GM12878 (cell line): ENCODE measurements at regions not wholly inside any gene's neighbourhood (a gene's known extent, or its start where the extent isn't known, plus 50 kb on each side); places are given as distances from the start of the nearest gene placed in this dataset.

Experiments used
- ATAC-seq: fragments of 200-7000 bp; cut with Tn5 transposase; 3 replicates; pipeline ENCODE4 v1.9.1; 2020; ENCODE audit warnings: mild to moderate bottlenecking, moderate library complexity
- BruUV-seq: library from RNA; stranded (reverse); fragments of 400-500 nt; replicated peaks from 2 replicates; lab custom pipeline; 2021; lab: Mats Ljungman, UMichigan
- CTCF ChIA-PET: fragments of 300-600 bp; sonication (Branson Sonifier 250); formaldehyde crosslinking; extraction: SDS; loops from one replicate; lab custom pipeline; 2021; ENCODE audit warnings: inconsistent platforms; lab: Yijun Ruan, JAX
- POLR2A ChIA-PET: fragments of 350-600 bp; formaldehyde crosslinking; extraction: SDS; loops from one replicate; lab custom pipeline; 2021; ENCODE audit warnings: inconsistent platforms; lab: Charles Lee
- RAD21 ChIA-PET: fragments of 300-600 bp; sonication (Branson Sonifier 250); formaldehyde crosslinking; loops from one replicate; lab custom pipeline; 2023; ENCODE audit warnings: antibody characterized with exemption; ENCODE audit not compliant: unreplicated experiment; lab: Charles Lee
- SMC1A ChIA-PET: fragments of 300-600 bp; sonication (Branson Sonifier 250); formaldehyde crosslinking; loops from one replicate; lab custom pipeline; 2023; ENCODE audit not compliant: unreplicated experiment, uncharacterized antibody; lab: Charles Lee
- DNase-seq: peaks from one replicate; pipeline ENCODE4 v3.0.0-alpha.2; 2011; ENCODE audit warnings: low read depth, low spot score
- FAIRE-seq: peaks from 3 replicates; lab custom pipeline; 2011; peaks lifted over from hg19 to GRCh38; lab: Jason Lieb, UNC
- H2AFZ ChIP-seq: 2 replicates; pipeline ENCODE4 v1.6.0; 2011; ENCODE audit warnings: low read depth, low read length, control low read depth; ENCODE audit not compliant: control insufficient read depth
- H3K27ac ChIP-seq: 2 replicates; pipeline ENCODE4 v1.5.1; 2011; ENCODE audit warnings: control low read depth; ENCODE audit not compliant: control insufficient read depth, insufficient read depth
- H3K27me3 ChIP-seq, 2 experiments: replicated peaks in 1 of 2; 2 replicates each; pipeline versions ENCODE4 v1.6.0 to v1.6.1; 2011; ENCODE audit warnings: low read length in 1 of 2; ENCODE audit not compliant: control insufficient read depth in 2 of 2, insufficient read depth in 2 of 2
- H3K36me3 ChIP-seq, 2 experiments: 2 replicates each; pipeline ENCODE4 v1.5.1; 2011; ENCODE audit warnings: low read length in 1 of 2; ENCODE audit not compliant: control insufficient read depth in 2 of 2, insufficient read depth in 2 of 2
- H3K4me1 ChIP-seq: 2 replicates; pipeline ENCODE4 v1.6.1; 2011; ENCODE audit warnings: mild to moderate bottlenecking, low read length, moderate library complexity, mixed read lengths; ENCODE audit not compliant: control insufficient read depth, insufficient read depth
- H3K4me2 ChIP-seq: 2 replicates; pipeline ENCODE4 v1.6.0; 2011; ENCODE audit warnings: control low read depth; ENCODE audit not compliant: control insufficient read depth, insufficient read depth
- H3K4me3 ChIP-seq: fragments of 200-600 bp; sonication (generic); 2 replicates; pipeline ENCODE4 v1.5.1; 2016
- H3K79me2 ChIP-seq: 2 replicates; pipeline ENCODE4 v1.6.0; 2011; ENCODE audit warnings: low read length; ENCODE audit not compliant: control insufficient read depth, insufficient read depth
- H3K9ac ChIP-seq: 2 replicates; pipeline ENCODE4 v1.8.0; 2011; ENCODE audit warnings: low read length, control low read depth, mixed read lengths; ENCODE audit not compliant: control insufficient read depth, insufficient read depth
- H3K9me3 ChIP-seq: replicated peaks from 3 replicates; pipeline ENCODE4 v1.5.1; 2011; ENCODE audit warnings: mild to moderate bottlenecking, low read length; ENCODE audit not compliant: control insufficient read depth, insufficient read depth
- H4K20me1 ChIP-seq: 2 replicates; pipeline ENCODE4 v1.6.0; 2011; ENCODE audit not compliant: control insufficient read depth, insufficient read depth
- CEBPZ ChIP-seq: fragments of 150-350 bp; IDR thresholded peaks from 2 replicates; pipeline ENCODE4 v1.6.1; 2016; ENCODE audit warnings: low read depth, low read length
- CHD4 ChIP-seq: fragments of 200-600 bp; sonication (generic); IDR thresholded peaks from 2 replicates; pipeline ENCODE4 v1.6.1; 2016; ENCODE audit warnings: mild to moderate bottlenecking
- CUX1 ChIP-seq: IDR thresholded peaks from 2 replicates; pipeline ENCODE4 v1.6.1; 2012; ENCODE audit warnings: improper control_type of control experiment, low read depth, low read length; ENCODE audit not compliant: insufficient replicate concordance
- E2F4 ChIP-seq: IDR thresholded peaks from 2 replicates; pipeline ENCODE4 v1.6.1; 2012; ENCODE audit warnings: low read depth, low read length, improper control_type of control experiment
- ESRRA ChIP-seq: IDR thresholded peaks from 2 replicates; pipeline ENCODE4 v1.6.1; 2012; ENCODE audit warnings: mild to moderate bottlenecking, low read length, improper control_type of control experiment
- HDAC6 ChIP-seq: fragments of 200-600 bp; sonication (generic); IDR thresholded peaks from one replicate; pipeline ENCODE4 v1.8.0; 2017; ENCODE audit warnings: antibody characterized with exemption; ENCODE audit not compliant: unreplicated experiment
- MTA3 ChIP-seq: IDR thresholded peaks from 2 replicates; pipeline ENCODE4 v1.6.1; 2012; ENCODE audit warnings: low read length, inconsistent platforms, borderline replicate concordance
- MYC ChIP-seq: IDR thresholded peaks from 2 replicates; pipeline ENCODE4 v1.6.1; 2011; ENCODE audit warnings: mild to moderate bottlenecking, low read length, moderate library complexity, inconsistent platforms; ENCODE audit not compliant: insufficient read depth, insufficient replicate concordance, insufficient read length, severe bottlenecking
- NFYB ChIP-seq: IDR thresholded peaks from 2 replicates; pipeline ENCODE4 v1.6.1; 2011; ENCODE audit warnings: low read depth, mild to moderate bottlenecking, low read length, improper control_type of control experiment, moderate library complexity; ENCODE audit not compliant: insufficient read depth
- POLR2AphosphoS5 ChIP-seq: IDR thresholded peaks from 2 replicates; pipeline ENCODE4 v1.6.1; 2011; ENCODE audit warnings: mild to moderate bottlenecking, low read length, inconsistent platforms
- STAT1 ChIP-seq: fragments of 450-650 bp; conservative IDR thresholded peaks from 2 replicates; pipeline ENCODE4 v1.6.1; 2014; ENCODE audit warnings: antibody characterized with exemption, mild to moderate bottlenecking
- TCF12 ChIP-seq: IDR thresholded peaks from 2 replicates; pipeline ENCODE4 v1.6.1; 2011; ENCODE audit warnings: low read depth, mild to moderate bottlenecking, low read length
- TCF7 ChIP-seq: IDR thresholded peaks from 2 replicates; pipeline ENCODE4 v1.6.1; 2014; ENCODE audit warnings: antibody characterized with exemption, borderline replicate concordance
- USF1 ChIP-seq: IDR thresholded peaks from 2 replicates; pipeline ENCODE4 v1.6.1; 2011; ENCODE audit warnings: borderline replicate concordance, low read depth, mild to moderate bottlenecking, moderate library complexity, mixed read lengths, low read length; ENCODE audit not compliant: insufficient read depth; ENCODE audit errors: extremely low read length
- WGBS: methylation state at CpG from one replicate; pipeline ENCODE4 v1.1.6; 2016; ENCODE audit warnings: low lambda C conversion rate; ENCODE audit not compliant: insufficient replicate concordance, insufficient coverage; ENCODE audit errors: missing lambda C conversion rate; 5-methylcytosine and 5-hydroxymethylcytosine counted together
- in situ Hi-C: fragments of 300-500 bp; cut with MboI; formaldehyde crosslinking; loops from 9 replicates; pipeline ENCODE4 v1.14.3; 2018; ENCODE audit warnings: mixed read lengths
- intact Hi-C: fragments of 100-400 bp; cut with micrococcal nuclease; formaldehyde crosslinking; loops from one replicate; pipeline ENCODE4 v1.14.2; 2022; ENCODE audit not compliant: unreplicated experiment

GRCh38 chr14:84180336-84180735 lies 1349.6 kb upstream of the FLRT2 start:
- ATAC-seq (no peak), FAIRE-seq (no peak), DNase-seq (no peak)
- no peaks in the 10 kb centered on the region for H3K36me3 ChIP-seq
- no peaks in the 10 kb centered on the region for H4K20me1 ChIP-seq
- no peaks in the 10 kb centered on the region for H3K79me2 ChIP-seq
- no peaks in the 10 kb centered on the region for H3K4me1 ChIP-seq
- POLR2A ChIA-PET = no interaction called here
- no peak overlapping the region for H2AFZ ChIP-seq
- H3K27ac ChIP-seq = no peak overlapping the region
- H3K9ac ChIP-seq = no peak overlapping the region
- BruUV-seq = no TSS peak
- no peaks in the 10 kb centered on the region for H3K27me3 ChIP-seq
- SMC1A ChIA-PET = no interaction called here
- WGBS = 0% methylated on average over 2 of the region's 2 CpGs
- H3K4me3 ChIP-seq = no peak overlapping the region
- RAD21 ChIA-PET = no interaction called here
- in situ Hi-C loops (no loop called here), intact Hi-C loops (no loop called here)
- H3K9me3 ChIP-seq = no peaks in the 10 kb centered on the region
- CTCF ChIA-PET = no interaction called here
- no peak overlapping the region for H3K4me2 ChIP-seq
- TF ChIP-seq MYC (no peak), TCF12 (no peak), E2F4 (no peak), CUX1 (no peak), MTA3 (no peak), TCF7 (no peak), USF1 (no peak), HDAC6 (no peak), POLR2AphosphoS5 (no peak), CHD4 (no peak), STAT1 (no peak), NFYB (no peak), ESRRA (no peak), CEBPZ (no peak)
